ENCODE measurements at regions not wholly inside any gene's neighbourhood (a gene's known extent, or its start where the extent isn't known, plus 50 kb on each side); places are given as distances from the start of the nearest gene placed in this dataset.
A peak's percentile ranks its signal among the peaks of the same experiment; 100 is the strongest.

GRCh38 chr9:19967888-19968459 is 179.1 kb upstream of the SLC24A2 start:
- H3K4me3 Mint-ChIP-seq, result peak overlapping the region; percentile 6; the same call in 1 of the 2 replicates
- peak overlapping the region; percentile 71 for H3K27ac Mint-ChIP-seq
- H3K9me3 Mint-ChIP-seq, result peaks cover 7% of the 10 kb centered on the region
- H3K36me3 Mint-ChIP-seq, result no peaks in the 10 kb centered on the region
- ChIA-PET CTCF (interaction anchor here (1.1 to 1.6 kb wide), 5 partner anchors 21 to 503 kb away, joined by 3 to 6 read pairs (median 5); no protein-coding TSS in a partner anchor), POLR2A (no interaction called here)
- H3K4me1 Mint-ChIP-seq, result peaks cover 43% of the 10 kb centered on the region
- ATAC-seq (peak; percentile 90), DNase-seq (ENCODE audit: low spot score) (peak; percentile 19)
- TF ChIP-seq USF2 (CRISPR knock-in tag; IDR thresholded peaks at IDR 0.05), result no peak
- TF ChIP-seq CREM (CRISPR knock-in tag; IDR thresholded peaks at IDR 0.05), result no peak
- TF ChIP-seq SP1 (CRISPR knock-in tag; conservative IDR thresholded peaks at IDR 0.05), result 0 out of 2 replicates have a peak, but pooled peaks have one; percentile 30
- TF ChIP-seq, protein P1, sequence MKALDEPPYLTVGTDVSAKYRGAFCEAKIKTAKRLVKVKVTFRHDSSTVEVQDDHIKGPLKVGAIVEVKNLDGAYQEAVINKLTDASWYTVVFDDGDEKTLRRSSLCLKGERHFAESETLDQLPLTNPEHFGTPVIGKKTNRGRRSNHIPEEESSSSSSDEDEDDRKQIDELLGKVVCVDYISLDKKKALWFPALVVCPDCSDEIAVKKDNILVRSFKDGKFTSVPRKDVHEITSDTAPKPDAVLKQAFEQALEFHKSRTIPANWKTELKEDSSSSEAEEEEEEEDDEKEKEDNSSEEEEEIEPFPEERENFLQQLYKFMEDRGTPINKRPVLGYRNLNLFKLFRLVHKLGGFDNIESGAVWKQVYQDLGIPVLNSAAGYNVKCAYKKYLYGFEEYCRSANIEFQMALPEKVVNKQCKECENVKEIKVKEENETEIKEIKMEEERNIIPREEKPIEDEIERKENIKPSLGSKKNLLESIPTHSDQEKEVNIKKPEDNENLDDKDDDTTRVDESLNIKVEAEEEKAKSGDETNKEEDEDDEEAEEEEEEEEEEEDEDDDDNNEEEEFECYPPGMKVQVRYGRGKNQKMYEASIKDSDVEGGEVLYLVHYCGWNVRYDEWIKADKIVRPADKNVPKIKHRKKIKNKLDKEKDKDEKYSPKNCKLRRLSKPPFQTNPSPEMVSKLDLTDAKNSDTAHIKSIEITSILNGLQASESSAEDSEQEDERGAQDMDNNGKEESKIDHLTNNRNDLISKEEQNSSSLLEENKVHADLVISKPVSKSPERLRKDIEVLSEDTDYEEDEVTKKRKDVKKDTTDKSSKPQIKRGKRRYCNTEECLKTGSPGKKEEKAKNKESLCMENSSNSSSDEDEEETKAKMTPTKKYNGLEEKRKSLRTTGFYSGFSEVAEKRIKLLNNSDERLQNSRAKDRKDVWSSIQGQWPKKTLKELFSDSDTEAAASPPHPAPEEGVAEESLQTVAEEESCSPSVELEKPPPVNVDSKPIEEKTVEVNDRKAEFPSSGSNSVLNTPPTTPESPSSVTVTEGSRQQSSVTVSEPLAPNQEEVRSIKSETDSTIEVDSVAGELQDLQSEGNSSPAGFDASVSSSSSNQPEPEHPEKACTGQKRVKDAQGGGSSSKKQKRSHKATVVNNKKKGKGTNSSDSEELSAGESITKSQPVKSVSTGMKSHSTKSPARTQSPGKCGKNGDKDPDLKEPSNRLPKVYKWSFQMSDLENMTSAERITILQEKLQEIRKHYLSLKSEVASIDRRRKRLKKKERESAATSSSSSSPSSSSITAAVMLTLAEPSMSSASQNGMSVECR (CRISPR knock-in tag; IDR thresholded peaks at IDR 0.05; ENCODE audit: borderline replicate concordance), result no peak
- no peak for TF ChIP-seq ZNF232 (CRISPR knock-in tag; IDR thresholded peaks at IDR 0.05)
- TF ChIP-seq FOXP4 (CRISPR knock-in tag; IDR thresholded peaks at IDR 0.05), result peak; percentile 62; the same call in 1 of the 2 replicates
- TF ChIP-seq PRRX2 (CRISPR knock-in tag; IDR thresholded peaks at IDR 0.05), result no peak
- TF ChIP-seq, protein P2, sequence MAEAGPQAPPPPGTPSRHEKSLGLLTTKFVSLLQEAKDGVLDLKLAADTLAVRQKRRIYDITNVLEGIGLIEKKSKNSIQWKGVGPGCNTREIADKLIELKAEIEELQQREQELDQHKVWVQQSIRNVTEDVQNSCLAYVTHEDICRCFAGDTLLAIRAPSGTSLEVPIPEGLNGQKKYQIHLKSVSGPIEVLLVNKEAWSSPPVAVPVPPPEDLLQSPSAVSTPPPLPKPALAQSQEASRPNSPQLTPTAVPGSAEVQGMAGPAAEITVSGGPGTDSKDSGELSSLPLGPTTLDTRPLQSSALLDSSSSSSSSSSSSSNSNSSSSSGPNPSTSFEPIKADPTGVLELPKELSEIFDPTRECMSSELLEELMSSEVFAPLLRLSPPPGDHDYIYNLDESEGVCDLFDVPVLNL (CRISPR knock-in tag; IDR thresholded peaks at IDR 0.05; ENCODE audit: borderline replicate concordance, low read depth), result no peak
- TF ChIP-seq ZNF423 (CRISPR knock-in tag; IDR thresholded peaks at IDR 0.05), result peak; percentile 40; the same call in 1 of the 2 replicates
- no peak for TF ChIP-seq ZNF396 (CRISPR knock-in tag; IDR thresholded peaks at IDR 0.05; ENCODE audit: borderline replicate concordance)
- 0 out of 2 replicates have a peak, but pooled peaks have one; percentile 33 for TF ChIP-seq ETV6 (CRISPR knock-in tag; IDR thresholded peaks at IDR 0.05)
- no peak for TF ChIP-seq SMAD3 (CRISPR knock-in tag; IDR thresholded peaks at IDR 0.05; ENCODE audit: borderline replicate concordance)
- no peaks in the 10 kb centered on the region; the same call in 1 of the 2 replicates for H3K27me3 Mint-ChIP-seq (ENCODE audit: low read depth)

GRCh38 chr9:19967216-19967887 is 178.5 kb upstream of the SLC24A2 start:
- Mint-ChIP-seq H3K4me3 (no peak overlapping the region), H3K36me3 (no peaks in the 10 kb centered on the region), H3K4me1 (peaks cover 43% of the 10 kb centered on the region), H3K27ac (no peak overlapping the region), H3K27me3 (ENCODE audit: low read depth) (no peaks in the 10 kb centered on the region; the same call in 1 of the 2 replicates), H3K9me3 (peaks cover 7% of the 10 kb centered on the region)
- CTCF ChIA-PET, result interaction anchor here (1.1 to 1.6 kb wide), 4 partner anchors 57 to 502 kb away, joined by 3 to 6 read pairs (median 4); no protein-coding TSS in a partner anchor
- ATAC-seq (peak; percentile 55), DNase-seq (ENCODE audit: low spot score) (no peak)
- POLR2A ChIA-PET, result no interaction called here
- TF ChIP-seq E2F5 (CRISPR knock-in tag; IDR thresholded peaks at IDR 0.05), result no peak
